IPS-15b (cell line): ENCODE measurements at regions not wholly inside any gene's neighbourhood (a gene's known extent, or its start where the extent isn't known, plus 50 kb on each side); places are given as distances from the start of the nearest gene placed in this dataset.

Experiments used
- H3K27me3 ChIP-seq: one replicate; pipeline ENCODE4 v1.6.1; 2013; ENCODE audit warnings: low read length; ENCODE audit not compliant: control insufficient read depth, insufficient read depth
- H3K36me3 ChIP-seq: one replicate; pipeline ENCODE4 v1.6.1; 2013; ENCODE audit warnings: low read length; ENCODE audit not compliant: control insufficient read depth, insufficient read depth
- H3K4me1 ChIP-seq: one replicate; pipeline ENCODE4 v1.6.1; 2013; ENCODE audit warnings: mild to moderate bottlenecking, low read length; ENCODE audit not compliant: control insufficient read depth, insufficient read depth
- H3K4me3 ChIP-seq: one replicate; pipeline ENCODE4 v1.5.1; 2013; ENCODE audit warnings: low read depth, low read length
- H3K9ac ChIP-seq: one replicate; pipeline ENCODE4 v1.6.1; 2013; ENCODE audit warnings: low read depth, mild to moderate bottlenecking, low read length
- H3K9me3 ChIP-seq: one replicate; pipeline ENCODE4 v1.6.1; 2013; ENCODE audit warnings: mild to moderate bottlenecking, low read length; ENCODE audit not compliant: control insufficient read depth, insufficient read depth

DNA sequence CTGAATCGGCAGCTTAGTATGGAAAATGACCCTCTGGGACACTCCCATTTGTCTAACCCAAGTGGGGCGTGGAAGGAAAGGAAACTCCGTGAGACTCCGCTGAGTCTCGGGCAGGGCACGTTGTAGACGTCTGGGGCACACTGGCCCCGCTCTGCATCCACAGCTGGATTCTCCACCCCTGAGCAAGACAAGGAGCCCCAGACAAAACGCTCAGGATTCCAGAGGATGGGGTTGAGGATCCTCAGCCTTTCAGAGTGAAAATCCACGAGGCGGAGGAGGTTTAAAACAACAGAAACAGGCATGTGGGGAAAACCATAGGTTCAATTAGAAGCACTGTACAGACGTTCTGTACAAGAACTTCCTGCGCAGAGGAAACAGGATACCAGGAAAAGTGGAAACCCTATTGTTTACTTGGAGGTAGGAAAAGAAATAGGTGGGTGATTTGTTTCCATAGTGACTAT is 124.9 kb upstream of the ZNF236 start:
- H3K36me3 ChIP-seq, result no peaks in the 10 kb centered on the region
- H3K9me3 ChIP-seq, result no peaks in the 10 kb centered on the region
- no peaks in the 10 kb centered on the region for H3K27me3 ChIP-seq
- H3K9ac ChIP-seq, result no peak overlapping the region
- H3K4me1 ChIP-seq, result no peaks in the 10 kb centered on the region
- H3K4me3 ChIP-seq, result no peak overlapping the region

DNA sequence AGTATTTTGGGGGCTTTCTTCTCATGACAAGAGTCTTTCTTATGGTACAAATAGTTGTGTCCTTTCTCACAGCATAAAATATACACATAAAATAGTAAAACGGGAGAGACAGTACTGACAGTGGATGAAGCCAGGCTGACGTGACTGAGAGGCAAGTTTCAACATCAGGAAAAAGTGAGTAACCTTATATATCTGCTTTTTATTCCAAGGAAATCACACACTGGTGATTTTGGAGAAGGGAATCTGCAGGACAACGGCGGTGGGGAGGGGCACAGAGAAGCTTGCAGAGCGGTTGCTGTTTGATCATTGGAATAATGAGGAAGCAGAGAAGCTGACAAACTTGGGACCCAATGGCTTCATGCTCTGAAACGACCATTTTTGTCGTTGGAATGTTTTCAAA is 130.6 kb upstream of the ZNF236 start:
- no peaks in the 10 kb centered on the region for H3K9me3 ChIP-seq
- H3K4me1 ChIP-seq, result peaks cover 5% of the 10 kb centered on the region
- H3K4me3 ChIP-seq, result no peak overlapping the region
- no peaks in the 10 kb centered on the region for H3K27me3 ChIP-seq
- H3K36me3 ChIP-seq, result no peaks in the 10 kb centered on the region
- no peak overlapping the region for H3K9ac ChIP-seq

DNA sequence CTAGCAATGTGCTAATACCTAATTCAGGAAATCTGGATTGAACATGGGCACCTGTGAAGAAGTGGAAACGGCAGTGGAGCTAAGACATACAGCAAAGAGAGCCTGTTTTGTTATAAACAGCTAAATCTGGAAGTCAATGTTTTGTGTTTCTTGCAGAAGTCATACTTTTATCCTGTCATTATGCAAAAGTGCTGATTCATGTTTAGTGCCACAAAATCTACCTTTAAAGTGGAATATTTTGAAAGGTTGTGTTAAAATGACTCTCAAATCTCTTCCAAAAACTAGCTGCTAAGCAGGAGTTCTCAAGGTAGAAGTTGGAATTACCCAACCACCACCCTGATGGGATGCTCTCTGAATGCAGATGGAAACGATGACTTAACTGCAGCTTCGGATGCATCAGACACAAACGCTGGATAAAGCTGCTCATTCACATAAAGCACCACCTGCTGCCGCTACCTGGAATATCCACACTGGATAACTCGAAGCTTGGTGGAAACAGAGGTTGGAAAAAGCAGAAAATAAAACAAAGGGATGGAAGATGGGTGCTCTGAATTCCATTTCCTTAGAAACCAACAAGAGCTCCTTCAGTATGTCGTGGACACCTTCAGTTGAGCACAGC is 132.6 kb upstream of the ZNF236 start:
- Histone ChIP-seq H3K4me3 (no peak overlapping the region), H3K36me3 (no peaks in the 10 kb centered on the region), H3K9ac (no peak overlapping the region), H3K27me3 (no peaks in the 10 kb centered on the region), H3K4me1 (peaks cover 5% of the 10 kb centered on the region), H3K9me3 (no peaks in the 10 kb centered on the region)

DNA sequence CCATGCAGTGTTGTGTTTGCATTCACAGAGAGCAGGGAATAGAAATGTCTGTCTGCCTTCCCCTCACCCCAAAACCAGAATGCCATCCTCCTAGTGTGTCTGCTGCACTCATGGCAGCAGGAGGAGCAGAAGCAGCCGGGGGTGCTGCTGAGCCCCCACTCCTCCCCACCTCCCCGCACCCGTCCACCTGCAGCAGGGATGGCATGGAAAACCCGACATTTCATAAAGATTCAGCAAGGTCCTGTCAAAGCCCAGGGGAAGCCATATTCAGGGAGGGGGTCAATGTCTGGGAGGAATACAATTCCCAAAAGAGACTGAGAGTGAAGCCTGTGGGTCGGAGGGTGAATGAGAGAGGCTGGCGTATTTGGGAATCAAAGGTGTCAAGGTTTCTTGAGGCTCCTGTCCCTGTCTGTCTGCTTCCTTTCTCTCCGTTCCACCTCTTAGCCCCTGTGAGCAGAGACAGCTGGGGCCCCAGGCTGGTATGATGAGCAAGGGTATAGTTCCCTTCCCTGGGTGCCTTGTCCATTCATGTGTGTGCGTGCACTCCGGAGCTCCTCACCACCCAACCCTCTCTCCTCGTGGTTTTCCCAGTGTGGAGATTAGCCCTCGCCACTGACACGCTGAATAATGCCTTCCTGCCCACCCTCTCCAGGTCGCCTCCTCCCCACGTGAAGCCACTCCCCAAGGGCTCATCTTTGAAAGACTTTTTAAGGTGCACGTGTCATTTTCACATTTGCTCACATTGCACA is 133.5 kb upstream of the ZNF236 start:
- no peak overlapping the region for H3K4me3 ChIP-seq
- H3K9me3 ChIP-seq, result no peaks in the 10 kb centered on the region
- no peaks in the 10 kb centered on the region for H3K36me3 ChIP-seq

DNA sequence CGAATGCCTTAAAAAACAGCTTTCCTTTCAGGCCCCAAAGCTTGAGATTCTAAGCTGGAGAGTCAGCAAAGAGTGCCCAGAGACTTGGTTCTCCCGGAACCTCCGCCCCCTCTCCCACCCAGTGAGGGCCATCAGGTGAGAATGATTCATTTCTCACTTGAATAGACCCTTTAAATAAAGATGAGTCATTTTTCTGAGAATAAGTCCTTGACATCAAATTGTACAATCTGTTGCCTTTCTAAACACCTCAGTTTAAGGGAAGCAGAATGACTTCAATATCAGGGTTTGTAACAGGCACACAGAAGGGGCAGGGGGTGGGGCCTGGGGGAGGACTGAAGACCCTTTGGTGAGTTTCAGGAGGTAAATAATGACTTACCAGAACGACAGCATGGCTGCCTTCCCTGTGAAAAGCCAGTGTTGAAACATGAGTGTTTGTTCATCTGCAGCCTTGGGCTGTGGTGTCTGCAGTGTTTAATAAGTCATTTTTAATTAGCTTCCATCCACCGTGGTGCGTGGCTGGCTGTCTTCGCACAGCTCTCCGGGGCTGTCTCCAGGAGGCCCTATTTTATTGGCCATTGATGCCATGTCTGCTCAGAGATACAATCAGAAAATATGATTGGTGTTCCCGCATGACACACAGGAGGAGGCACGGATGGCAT is 134.9 kb upstream of the ZNF236 start:
- no peaks in the 10 kb centered on the region for H3K36me3 ChIP-seq
- peaks cover 5% of the 10 kb centered on the region for H3K4me1 ChIP-seq
- no peaks in the 10 kb centered on the region for H3K9me3 ChIP-seq
- H3K27me3 ChIP-seq, result no peaks in the 10 kb centered on the region
- H3K9ac ChIP-seq, result no peak overlapping the region
- H3K4me3 ChIP-seq, result no peak overlapping the region

More for the DNA sequence above, 133.5 kb upstream of the ZNF236 start:
- Histone ChIP-seq H3K9ac (no peak overlapping the region), H3K27me3 (no peaks in the 10 kb centered on the region), H3K4me1 (peaks cover 5% of the 10 kb centered on the region)

DNA sequence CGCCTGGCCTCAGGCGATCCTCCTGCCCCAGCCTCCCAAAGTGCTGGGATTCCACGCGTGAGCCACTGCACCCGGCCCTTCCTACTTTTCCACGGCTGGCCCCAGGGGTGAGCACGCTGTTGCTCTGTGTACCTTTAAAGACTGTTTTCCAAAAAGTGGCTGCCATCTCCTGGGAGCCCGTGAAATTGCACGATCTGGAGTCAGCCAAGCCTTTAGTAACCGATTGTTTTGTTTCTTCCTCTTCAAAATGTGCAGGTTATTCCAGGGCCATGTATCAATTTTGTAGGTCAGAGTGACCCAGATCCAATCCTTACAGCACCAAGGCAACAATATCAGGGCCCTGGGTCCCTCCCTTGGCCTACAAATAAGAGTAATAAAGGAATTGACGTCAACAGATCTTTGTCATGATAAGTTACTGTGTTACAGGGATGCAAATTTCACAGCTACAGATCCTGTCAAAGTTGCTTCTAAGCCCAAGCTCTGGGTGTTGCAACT is 135.6 kb upstream of the ZNF236 start:
- Histone ChIP-seq H3K9ac (no peak overlapping the region), H3K27me3 (no peaks in the 10 kb centered on the region), H3K36me3 (no peaks in the 10 kb centered on the region), H3K9me3 (no peaks in the 10 kb centered on the region), H3K4me1 (peaks cover 5% of the 10 kb centered on the region), H3K4me3 (no peak overlapping the region)

DNA sequence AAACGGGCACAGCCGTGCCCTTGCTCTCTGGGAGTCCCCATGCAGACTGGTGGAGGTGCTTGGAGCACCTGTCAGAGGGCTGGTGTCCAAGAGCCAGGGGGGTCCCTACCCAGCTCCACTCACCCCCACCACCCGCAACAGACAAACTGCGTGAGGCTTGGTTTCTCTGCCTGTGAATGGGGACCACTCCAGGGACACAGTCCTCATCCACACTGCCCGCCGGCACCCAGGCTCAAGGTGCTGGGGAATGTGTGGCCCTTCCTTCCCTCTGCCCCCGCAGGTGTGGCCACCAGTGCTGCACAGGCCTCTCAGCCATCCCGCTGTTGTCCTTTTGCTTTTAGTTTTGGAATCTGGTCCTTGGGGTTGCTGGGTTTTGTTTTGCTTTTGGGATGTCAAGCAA is 136.5 kb upstream of the ZNF236 start:
- H3K4me3 ChIP-seq, result no peak overlapping the region
- peaks cover 5% of the 10 kb centered on the region for H3K4me1 ChIP-seq
- H3K36me3 ChIP-seq, result no peaks in the 10 kb centered on the region
- no peaks in the 10 kb centered on the region for H3K27me3 ChIP-seq
- no peak overlapping the region for H3K9ac ChIP-seq
- H3K9me3 ChIP-seq, result no peaks in the 10 kb centered on the region

DNA sequence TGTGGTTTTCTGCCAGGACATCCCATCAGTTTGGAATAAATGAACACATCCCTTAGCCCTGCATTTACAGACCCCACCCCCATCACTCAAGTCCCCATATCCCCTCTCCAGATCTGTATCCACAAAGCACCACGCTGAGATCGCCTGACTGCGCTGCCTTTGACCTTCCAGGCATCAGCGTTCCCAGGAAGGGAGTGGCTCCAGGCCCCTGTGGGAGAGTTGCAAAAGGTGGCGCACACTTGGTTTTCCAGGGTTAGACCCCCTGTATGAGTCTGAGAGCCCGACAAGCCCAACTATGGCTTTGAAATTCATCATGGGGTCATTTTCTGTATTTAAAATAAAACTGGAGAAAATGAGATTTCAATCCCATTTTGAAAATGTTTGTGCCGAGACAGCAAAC is 137.0 kb upstream of the ZNF236 start:
- Histone ChIP-seq H3K36me3 (no peaks in the 10 kb centered on the region), H3K9ac (no peak overlapping the region), H3K4me1 (peaks cover 5% of the 10 kb centered on the region), H3K27me3 (no peaks in the 10 kb centered on the region), H3K9me3 (no peaks in the 10 kb centered on the region), H3K4me3 (no peak overlapping the region)

DNA sequence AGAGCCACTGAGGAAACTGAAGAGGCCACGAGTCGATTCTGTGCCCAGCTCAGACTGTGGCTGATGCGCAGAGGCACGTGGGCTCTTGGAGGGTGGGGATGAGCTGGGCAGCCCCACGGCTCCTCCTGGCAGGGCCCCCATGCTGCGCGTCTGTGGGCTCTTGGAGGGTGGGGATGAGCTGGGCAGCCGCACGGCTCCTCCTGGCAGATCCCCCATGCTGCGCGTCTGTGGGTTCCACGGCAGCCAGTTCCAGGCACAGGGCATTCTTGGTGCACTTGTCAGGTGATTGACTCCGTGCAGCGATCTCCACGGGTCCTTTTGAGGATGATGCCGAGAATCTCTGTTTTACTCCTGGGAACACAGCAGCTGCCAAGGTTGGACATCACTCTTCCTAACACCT is 138.1 kb upstream of the ZNF236 start:
- Histone ChIP-seq H3K4me1 (peaks cover 5% of the 10 kb centered on the region), H3K27me3 (no peaks in the 10 kb centered on the region), H3K9me3 (no peaks in the 10 kb centered on the region), H3K4me3 (no peak overlapping the region), H3K9ac (no peak overlapping the region), H3K36me3 (no peaks in the 10 kb centered on the region)

DNA sequence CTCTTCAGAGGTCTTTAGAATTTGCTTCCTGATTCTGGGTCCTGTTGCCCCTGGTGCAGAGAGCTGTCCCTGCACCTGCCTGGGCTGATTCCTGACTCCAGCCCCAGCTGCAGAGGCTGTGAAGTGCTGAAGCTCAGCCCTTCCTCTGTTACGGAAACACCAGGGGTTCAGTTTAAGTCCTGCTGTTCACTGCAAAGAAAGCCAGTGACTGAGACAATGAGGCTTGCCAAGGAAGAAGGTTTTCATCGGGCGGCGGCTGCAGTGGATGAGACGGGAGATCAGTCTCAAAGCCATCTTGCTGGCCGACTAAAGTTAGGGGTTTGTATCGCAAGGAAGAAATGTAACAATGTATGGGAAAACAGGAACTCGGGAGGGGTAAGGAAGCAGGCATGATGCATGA is 142.4 kb upstream of the ZNF236 start:
- Histone ChIP-seq H3K4me1 (peaks cover 3% of the 10 kb centered on the region), H3K36me3 (no peaks in the 10 kb centered on the region), H3K27me3 (no peaks in the 10 kb centered on the region), H3K4me3 (no peak overlapping the region), H3K9ac (no peak overlapping the region), H3K9me3 (no peaks in the 10 kb centered on the region)

DNA sequence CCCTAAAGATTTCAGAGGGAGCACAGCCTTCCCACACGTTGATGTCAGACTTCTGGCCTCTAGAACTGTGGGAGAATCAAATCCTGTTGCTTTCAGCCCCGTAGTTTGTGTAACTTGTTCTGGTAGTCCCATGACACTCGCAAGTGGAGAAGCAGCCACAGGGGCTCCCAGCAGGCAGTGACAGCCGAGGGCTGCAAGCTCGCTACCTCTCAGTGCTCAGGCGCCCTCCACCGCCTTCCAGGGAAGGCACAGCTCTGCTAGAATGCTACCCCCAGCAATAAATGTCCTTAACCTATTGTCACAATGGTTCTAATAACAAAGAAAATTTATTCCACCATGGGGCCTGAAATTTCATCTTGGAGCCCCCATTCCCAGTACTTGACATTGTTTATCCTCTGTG is 143.1 kb upstream of the ZNF236 start:
- no peaks in the 10 kb centered on the region for H3K36me3 ChIP-seq
- peaks cover 3% of the 10 kb centered on the region for H3K4me1 ChIP-seq
- no peaks in the 10 kb centered on the region for H3K27me3 ChIP-seq
- no peaks in the 10 kb centered on the region for H3K9me3 ChIP-seq
- H3K4me3 ChIP-seq, result no peak overlapping the region
- H3K9ac ChIP-seq, result no peak overlapping the region

DNA sequence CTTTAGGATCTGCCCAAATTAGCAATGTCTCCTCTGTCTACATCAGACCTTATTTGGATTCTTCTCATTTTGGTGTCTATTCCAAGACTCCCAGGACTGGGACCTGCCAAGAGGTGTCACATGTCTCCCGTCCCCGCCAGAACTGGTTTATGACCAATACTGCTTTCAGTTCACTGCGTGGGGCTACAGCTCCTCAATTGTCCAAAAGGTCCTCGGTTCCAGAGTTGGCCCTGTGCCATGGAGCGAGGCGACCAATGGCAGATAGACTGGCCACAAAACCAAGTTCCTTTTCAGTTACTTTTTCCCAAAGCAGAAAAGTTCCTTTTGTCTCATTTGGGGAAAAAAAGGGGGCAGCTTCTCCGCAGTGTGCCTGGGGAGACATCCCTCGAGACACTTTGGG is 144.1 kb upstream of the ZNF236 start:
- no peaks in the 10 kb centered on the region for H3K36me3 ChIP-seq
- H3K4me3 ChIP-seq, result no peak overlapping the region
- no peak overlapping the region for H3K9ac ChIP-seq
- H3K4me1 ChIP-seq, result peaks cover 3% of the 10 kb centered on the region
- H3K9me3 ChIP-seq, result no peaks in the 10 kb centered on the region
- no peaks in the 10 kb centered on the region for H3K27me3 ChIP-seq
